ENCODE measurements at regions not wholly inside any gene's neighbourhood (a gene's known extent, or its start where the extent isn't known, plus 50 kb on each side); places are given as distances from the start of the nearest gene placed in this dataset.
A peak's percentile ranks its signal among the peaks of the same experiment; 100 is the strongest.

DNA sequence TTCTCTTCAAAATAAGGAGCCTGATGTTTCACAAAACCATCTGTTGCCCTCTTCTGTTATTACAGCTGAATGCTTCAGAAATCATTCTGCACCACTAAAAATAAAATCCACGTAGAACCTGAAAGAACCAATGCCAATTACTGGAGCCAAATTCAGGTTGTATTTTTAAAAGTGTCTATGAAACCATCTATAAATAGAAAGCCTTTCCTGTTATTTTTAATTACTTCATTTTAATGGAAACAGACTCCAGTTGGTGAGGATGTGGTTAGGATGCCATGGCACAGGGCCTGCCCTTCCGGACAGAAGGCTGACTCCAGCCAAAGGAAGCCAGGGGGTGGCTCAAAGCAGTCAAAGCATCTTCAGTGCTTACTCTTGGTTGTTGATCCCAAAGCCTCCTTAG lies 119.8 kb downstream of the TENT4A start:
- DNase-seq = peak; percentile 47

DNA sequence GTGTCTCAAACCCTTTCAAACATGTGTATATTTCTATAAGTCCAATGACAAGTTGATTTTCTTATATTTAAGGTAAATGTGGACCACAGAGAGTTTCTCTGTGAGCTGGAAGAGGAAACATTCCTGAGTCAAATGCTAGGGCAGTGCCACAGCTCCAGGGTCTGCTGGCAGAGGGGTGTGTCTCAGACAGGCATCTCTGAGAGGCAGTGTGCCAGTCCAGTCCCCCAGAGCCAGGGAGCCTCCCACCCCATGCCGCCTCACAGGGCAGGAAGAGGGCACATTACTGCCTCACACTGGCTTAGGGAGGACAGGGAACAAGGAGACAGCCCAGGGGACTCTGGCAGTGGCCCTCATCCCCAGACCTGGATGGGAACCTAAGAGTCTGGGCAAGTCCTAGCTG lies 120.2 kb downstream of the TENT4A start:
- DNase-seq = no peak

DNA sequence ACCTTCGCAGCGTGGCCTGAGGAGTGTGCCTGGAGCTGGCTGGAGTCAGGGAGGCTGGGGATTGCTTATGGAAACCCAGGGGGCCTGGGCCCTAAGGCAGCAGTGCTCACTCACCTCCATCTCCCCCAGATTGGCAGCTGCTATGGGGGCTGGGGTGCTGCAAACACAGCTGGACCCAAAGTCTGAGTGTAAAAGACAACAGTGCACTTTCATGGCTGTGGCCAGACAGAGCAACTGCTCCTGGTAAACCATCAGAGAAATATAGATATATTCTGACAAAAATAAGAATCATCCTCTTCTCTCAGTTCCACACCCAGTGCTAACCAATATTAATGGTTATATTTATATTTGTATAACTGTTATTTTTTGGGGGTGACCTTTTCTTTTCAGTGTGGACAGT lies 123.9 kb downstream of the TENT4A start:
- no peak for DNase-seq

GRCh38 chr5:6837519-6838110 lies 124.4 kb downstream of the TENT4A start:
- DNase-seq = no peak

- no peak for DNase-seq
These were observed 125.5 kb downstream of the TENT4A start for GRCh38 chr5:6838736-6839135.

DNA sequence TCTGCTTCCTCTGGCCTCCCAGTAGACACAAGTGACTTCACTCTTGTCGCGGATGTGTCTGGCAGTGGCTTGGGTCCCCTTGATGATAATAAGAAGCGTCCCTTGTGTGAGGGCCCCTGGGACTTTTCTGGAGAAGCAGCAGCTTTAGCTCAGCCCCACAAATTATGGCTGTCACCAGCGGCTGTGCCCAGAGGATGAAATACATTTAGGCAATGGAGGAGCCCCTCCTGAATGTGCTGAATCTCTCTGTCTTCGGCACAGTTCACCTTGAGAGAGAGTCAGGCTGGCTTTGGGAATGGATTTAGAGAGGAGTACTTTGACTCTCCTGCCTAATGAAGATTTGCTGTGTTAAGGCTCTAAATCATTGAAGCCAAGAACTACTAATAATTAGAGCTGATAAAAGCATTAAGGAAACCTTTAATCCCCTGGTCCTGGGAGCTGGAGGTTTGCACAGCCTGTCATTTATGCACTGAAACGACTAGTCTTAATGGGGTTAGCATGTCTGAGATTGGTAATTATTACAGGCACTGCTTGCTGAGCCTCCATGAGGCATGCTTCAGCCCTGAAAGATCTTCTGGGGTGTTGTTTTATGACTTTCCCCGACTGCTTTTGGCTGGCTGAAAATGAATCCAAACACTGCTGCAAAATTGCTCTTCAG lies 127.0 kb downstream of the TENT4A start:
- DNase-seq = no peak

DNA sequence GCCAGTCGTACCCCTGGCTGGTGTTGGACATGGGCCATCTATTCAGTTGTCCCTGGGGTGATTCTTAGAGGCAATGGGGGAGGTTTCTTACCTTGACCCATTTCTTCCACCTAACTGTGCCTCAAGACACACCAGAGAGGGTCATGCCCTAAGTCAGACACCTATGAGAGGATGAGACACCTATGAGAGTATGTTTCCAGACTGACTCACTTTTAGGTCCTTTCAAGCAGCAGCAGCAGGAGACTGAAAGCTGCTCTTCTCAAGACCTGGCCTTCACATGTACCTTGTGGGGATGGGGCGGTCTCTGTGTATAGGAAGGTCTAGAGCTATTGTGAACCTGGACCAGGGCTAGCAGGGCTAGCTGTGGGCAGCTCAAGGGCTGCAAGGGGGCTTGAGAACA lies 130.1 kb downstream of the TENT4A start:
- no peak for DNase-seq

- DNase-seq = no peak
These were observed 130.6 kb downstream of the TENT4A start for GRCh38 chr5:6843821-6844220.

DNA sequence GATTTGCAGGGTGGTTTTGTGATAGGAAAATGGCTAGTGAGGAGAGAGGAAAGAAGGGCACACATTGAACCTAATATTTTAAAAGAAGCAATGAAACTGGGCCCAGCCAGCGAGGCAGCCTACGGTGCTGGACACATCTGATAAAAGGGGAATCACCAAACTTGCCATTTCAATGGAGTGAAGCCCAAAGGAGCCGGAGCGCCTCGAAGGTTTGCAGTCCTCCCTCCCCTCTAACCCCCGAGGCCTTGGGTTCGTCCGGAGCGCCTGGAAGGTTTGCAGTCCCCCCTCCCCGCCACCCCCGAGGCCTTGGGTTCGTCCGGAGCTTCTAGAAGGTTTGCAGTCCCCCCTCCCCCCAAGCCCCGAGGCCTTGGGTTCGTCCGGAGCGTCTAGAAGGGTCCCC lies 132.6 kb downstream of the TENT4A start:
- DNase-seq = no peak

DNA sequence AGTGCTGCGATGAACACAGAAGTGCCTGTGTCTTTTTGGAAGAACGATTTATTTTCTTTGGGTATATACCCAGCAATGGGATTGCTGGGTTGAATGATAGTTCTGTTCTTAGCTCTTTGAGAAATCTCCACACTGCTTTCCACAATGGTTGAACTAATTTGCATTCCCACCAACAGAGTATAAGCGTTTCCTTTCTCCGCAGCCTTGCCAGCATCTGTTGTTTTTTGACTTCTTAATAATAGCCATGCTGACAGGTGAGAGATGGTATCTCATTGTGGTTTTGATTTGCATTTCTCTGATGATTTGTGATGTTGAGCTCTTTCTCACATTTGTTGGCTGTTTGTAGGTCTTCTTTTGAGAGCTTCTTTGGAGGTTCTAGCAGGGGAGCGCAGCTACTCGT lies 134.6 kb downstream of the TENT4A start:
- no peak for DNase-seq

DNA sequence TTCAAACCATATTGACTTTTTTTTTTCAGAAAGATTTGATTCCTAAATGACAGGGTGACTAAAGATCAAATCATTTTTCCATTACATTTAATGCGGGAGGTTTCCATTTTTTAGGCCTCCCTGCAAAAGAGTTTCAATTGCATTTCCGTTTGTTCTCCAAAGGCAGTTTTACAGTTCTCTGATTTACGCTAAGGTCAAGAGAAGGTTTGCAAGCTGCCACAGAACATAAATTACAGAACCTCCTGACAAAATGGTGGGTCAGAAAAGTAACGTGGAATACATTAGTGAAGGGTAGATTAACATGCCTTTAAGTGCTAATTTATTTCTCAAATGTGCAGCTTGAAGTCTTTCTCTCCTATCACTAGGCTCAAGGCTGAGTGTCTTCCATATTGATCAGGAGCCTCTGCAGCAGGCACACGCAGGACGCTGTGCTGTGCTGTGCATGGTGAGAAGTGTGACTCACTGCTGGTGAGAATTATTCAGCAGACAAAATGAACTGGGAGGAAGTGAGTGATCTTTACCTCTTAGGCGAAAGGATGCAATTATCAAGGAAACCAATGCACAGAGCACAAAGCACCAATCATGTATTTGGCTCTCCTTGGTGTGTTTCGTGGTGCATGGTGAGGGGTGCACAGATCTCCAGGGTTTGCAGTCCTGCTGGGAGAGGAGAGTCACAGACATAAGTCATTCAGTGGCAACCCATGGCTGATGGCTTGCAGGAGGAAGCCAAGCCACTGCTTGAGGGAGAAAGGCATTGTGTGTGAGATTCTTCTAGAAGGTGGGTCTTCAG lies 136.3 kb downstream of the TENT4A start:
- no peak for DNase-seq

- DNase-seq = no peak
These were observed 136.8 kb downstream of the TENT4A start for GRCh38 chr5:6850106-6850432.

DNA sequence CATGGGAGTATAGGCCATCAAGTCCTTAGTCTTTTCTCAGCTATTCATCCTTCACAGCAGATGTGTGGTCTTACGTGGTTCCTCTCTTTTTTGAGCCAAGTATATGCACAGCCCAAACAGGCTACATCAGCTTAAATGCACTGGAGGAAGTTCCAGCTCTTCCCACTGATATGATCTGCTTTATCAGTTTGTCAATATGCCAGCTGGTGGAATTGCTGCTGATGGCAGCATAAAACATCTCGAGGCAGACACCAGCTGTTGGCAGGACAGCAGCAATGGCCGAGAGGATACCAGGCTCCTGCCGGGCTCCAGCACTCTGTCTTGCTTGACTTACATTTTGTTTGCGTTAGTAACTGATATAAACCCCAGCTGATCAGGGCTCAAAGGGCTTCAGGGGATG lies 143.4 kb downstream of the TENT4A start:
- DNase-seq = no peak

DNA sequence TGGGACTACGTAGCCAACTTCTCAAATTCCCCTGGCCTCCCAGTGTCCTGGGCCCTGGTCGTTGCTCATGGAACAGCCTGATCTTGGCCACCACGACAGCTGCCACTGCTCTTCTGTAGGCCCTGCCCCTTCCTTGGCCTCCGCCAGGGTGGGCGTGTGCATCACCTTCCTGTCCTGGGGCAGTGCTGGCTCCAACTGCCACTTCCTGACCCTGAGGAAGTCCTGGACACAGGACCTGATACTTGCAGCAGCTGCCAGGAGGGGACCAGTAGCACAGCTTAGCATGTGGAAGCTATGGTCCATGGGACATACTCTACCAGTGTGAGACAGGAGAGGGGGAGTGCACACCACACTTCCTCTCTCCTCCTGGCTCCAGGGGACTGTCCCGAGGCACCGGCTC lies 145.2 kb downstream of the TENT4A start:
- DNase-seq = no peak

- DNase-seq = no peak
These were observed 145.8 kb downstream of the TENT4A start for GRCh38 chr5:6859023-6859422.

GRCh38 chr5:6859951-6860638 lies 146.9 kb downstream of the TENT4A start:
- DNase-seq = no peak

DNA sequence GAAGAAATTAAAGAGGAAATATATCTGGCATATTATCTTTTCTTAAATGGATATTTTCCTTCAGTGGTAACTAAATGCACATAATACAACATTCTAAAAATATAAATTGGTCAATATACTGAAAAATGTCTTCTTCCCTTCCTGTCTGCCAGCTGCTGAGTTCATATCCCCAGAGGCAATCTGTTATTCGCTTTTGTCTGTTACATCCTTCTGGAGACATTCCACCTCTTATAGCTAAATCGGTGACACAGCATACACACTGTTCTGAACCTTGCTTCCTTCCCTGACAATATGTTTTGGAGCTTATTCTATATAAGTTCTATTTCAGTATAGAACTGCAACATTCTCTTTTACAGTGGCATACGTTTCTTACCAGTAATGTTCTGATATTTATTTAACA lies 147.8 kb downstream of the TENT4A start:
- no peak for DNase-seq

GRCh38 chr5:6861667-6862066 lies 148.4 kb downstream of the TENT4A start:
- DNase-seq = no peak

DNA sequence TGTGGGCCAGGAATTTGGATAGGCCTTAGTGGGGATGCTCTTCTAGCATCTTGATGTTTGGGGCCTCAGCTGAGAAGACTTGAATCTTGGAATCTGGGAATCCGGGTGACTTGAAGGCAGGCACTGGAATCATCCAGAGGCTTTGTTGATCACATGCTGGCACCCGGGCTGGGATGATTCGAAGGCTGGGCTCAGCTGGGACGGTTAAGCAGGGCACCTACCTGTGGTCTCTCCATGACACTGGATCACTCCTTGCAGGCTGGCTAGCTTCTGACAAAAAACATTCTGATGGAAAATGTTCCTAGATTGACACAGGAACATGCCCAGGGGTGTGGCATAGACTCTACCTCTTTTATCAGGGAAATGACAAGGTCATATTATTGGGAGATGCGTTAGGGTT lies 149.1 kb downstream of the TENT4A start:
- no peak for DNase-seq

- no peak for DNase-seq
These were observed 154.5 kb downstream of the TENT4A start for GRCh38 chr5:6867712-6868111.

GRCh38 chr5:6868171-6868570 lies 154.9 kb downstream of the TENT4A start:
- DNase-seq = no peak

DNA sequence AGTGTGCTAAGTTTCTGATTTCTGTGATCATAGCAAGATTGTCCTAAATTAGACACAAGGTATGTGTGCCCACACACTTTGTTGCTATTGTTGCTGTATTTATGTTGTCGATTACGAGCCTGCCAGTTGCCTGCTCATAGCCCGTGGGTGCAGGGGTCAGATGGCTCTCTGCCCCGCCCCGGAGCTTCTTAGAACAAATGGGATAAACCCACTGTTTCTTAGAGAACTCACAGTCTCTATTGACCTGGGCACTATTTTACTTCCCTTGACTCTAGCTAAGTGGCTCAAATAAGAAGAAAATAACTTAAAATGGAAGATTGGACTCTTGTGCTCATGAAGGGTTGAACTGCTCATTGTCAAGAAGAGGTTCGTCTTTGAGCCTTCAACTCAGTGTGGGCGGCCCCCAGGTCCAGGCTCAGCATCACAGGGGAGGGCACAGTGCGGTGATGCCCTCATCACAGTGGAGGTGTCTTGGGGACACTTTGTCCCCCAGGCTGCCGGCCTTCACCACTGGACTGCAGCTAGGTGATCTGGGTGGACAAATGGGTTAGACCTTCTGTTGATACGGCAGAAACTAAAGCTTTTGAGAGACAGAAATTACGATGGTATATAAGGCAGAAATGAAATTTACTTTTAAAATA lies 155.5 kb downstream of the TENT4A start:
- DNase-seq = no peak

- DNase-seq = no peak
These were observed 156.4 kb downstream of the TENT4A start for GRCh38 chr5:6869677-6870076.
